ENCODE measurements at regions not wholly inside any gene's neighbourhood (a gene's known extent, or its start where the extent isn't known, plus 50 kb on each side); places are given as distances from the start of the nearest gene placed in this dataset.

DNA sequence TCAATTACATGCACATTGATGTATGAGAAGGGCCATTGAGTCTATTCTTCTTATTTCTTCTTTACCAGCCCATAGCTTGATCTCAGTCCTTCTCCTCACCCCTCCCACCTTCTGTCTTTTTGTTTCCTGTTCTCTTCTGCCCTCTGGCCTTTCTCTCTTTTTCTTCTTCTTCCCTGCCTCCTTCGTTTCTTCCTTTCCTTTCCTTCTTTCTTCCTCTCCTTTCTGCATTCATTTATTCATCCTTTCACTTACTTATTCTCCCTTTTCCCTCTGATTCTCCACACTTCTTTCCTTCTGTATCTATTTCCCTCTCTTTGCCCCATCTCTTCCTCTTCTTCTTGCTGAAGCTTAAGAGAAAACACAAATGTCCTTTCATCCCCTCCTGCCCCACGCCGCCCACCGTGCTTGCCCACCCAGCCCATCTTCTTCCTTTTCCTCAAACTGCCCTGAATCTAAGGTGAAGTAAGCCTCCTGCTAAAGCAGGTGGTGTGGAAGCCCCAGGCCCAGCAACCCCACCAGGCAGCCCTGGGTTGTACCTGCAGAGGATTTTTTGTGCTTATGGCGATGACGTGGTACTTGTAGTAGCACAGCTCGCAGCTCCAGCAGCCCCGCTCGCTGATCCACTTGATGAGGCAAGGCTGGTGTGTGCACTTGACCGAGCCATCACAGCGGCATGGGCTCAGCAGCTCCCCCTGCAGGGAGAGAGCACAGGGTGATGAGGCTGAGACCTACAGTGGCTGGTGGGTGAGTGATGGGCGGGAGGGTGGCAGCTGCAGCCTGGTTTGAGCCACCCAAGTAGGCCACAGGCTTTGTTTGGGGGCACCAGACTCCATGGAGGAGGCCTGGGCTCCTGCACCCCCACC lies 89.0 kb downstream of the MARCHF4 start:
- TF ChIP-seq, protein P1, sequence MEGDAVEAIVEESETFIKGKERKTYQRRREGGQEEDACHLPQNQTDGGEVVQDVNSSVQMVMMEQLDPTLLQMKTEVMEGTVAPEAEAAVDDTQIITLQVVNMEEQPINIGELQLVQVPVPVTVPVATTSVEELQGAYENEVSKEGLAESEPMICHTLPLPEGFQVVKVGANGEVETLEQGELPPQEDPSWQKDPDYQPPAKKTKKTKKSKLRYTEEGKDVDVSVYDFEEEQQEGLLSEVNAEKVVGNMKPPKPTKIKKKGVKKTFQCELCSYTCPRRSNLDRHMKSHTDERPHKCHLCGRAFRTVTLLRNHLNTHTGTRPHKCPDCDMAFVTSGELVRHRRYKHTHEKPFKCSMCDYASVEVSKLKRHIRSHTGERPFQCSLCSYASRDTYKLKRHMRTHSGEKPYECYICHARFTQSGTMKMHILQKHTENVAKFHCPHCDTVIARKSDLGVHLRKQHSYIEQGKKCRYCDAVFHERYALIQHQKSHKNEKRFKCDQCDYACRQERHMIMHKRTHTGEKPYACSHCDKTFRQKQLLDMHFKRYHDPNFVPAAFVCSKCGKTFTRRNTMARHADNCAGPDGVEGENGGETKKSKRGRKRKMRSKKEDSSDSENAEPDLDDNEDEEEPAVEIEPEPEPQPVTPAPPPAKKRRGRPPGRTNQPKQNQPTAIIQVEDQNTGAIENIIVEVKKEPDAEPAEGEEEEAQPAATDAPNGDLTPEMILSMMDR (conservative IDR thresholded peaks at IDR 0.05), result peak; percentile 52
- TF ChIP-seq ZFX (IDR thresholded peaks at IDR 0.05), result no peak
